ENCODE measurements at regions not wholly inside any gene's neighbourhood (a gene's known extent, or its start where the extent isn't known, plus 50 kb on each side); places are given as distances from the start of the nearest gene placed in this dataset.

- Mint-ChIP-seq H3K36me3 (ENCODE audit: insufficient read depth) (no peaks in the 10 kb centered on the region), H3K4me1 (ENCODE audit: low read depth in 2 of 2) (no peaks in the 10 kb centered on the region), H3K9me3 (no peaks in the 10 kb centered on the region), H3K4me3 (no peak overlapping the region), H3K27ac (no peak overlapping the region), H3K27me3 (peaks cover 0 to 7% of the 10 kb centered on the region in 2 donors)
- DNase-seq (no peak), ATAC-seq (replicated peaks) (no peak)
Observed at GRCh38 chr11:86749821-86750401, 50.4 kb upstream of the PRSS23 start.

GRCh38 chr11:86749376-86749775 is 51.0 kb upstream of the PRSS23 start:
- Mint-ChIP-seq H3K9me3 (no peaks in the 10 kb centered on the region), H3K4me3 (no peak overlapping the region), H3K4me1 (ENCODE audit: low read depth in 2 of 2) (no peaks in the 10 kb centered on the region), H3K36me3 (ENCODE audit: insufficient read depth) (no peaks in the 10 kb centered on the region), H3K27ac (no peak overlapping the region), H3K27me3 (peaks cover 0 to 7% of the 10 kb centered on the region in 2 donors)
- DNase-seq = no peak
- no peak for ATAC-seq (replicated peaks)

GRCh38 chr11:86748296-86748695 is 52.0 kb upstream of the PRSS23 start:
- Mint-ChIP-seq H3K36me3 (ENCODE audit: insufficient read depth) (no peaks in the 10 kb centered on the region), H3K27ac (no peak overlapping the region), H3K4me3 (no peak overlapping the region), H3K4me1 (ENCODE audit: low read depth in 2 of 2) (no peaks in the 10 kb centered on the region), H3K9me3 (no peaks in the 10 kb centered on the region), H3K27me3 (peaks cover 0 to 7% of the 10 kb centered on the region in 2 donors)
- no peak for DNase-seq
- no peak for ATAC-seq (replicated peaks)

- Mint-ChIP-seq H3K27me3 (peaks cover 3 to 7% of the 10 kb centered on the region in 2 donors), H3K36me3 (ENCODE audit: insufficient read depth) (no peaks in the 10 kb centered on the region), H3K4me1 (ENCODE audit: low read depth in 2 of 2) (no peaks in the 10 kb centered on the region), H3K9me3 (no peaks in the 10 kb centered on the region), H3K4me3 (no peak overlapping the region), H3K27ac (no peak overlapping the region)
- no peak for ATAC-seq (replicated peaks)
- DNase-seq = no peak
Observed at GRCh38 chr11:86747801-86748200, 52.5 kb upstream of the PRSS23 start.

- Mint-ChIP-seq H3K27ac (no peak overlapping the region), H3K4me3 (no peak overlapping the region), H3K27me3 (peaks cover 7 to 10% of the 10 kb centered on the region in 2 donors), H3K36me3 (ENCODE audit: insufficient read depth) (no peaks in the 10 kb centered on the region), H3K4me1 (ENCODE audit: low read depth in 2 of 2) (no peaks in the 10 kb centered on the region), H3K9me3 (no peaks in the 10 kb centered on the region)
- ATAC-seq (replicated peaks) (no peak), DNase-seq (no peak)
Observed at GRCh38 chr11:86746514-86746913, 53.8 kb upstream of the PRSS23 start.

- Mint-ChIP-seq H3K36me3 (ENCODE audit: insufficient read depth) (no peaks in the 10 kb centered on the region), H3K27ac (no peak overlapping the region), H3K4me1 (ENCODE audit: low read depth in 2 of 2) (no peaks in the 10 kb centered on the region), H3K9me3 (no peaks in the 10 kb centered on the region), H3K4me3 (no peak overlapping the region), H3K27me3 (peaks cover 7 to 10% of the 10 kb centered on the region in 2 donors)
- no peak for DNase-seq
- no peak for ATAC-seq (replicated peaks)
Observed at GRCh38 chr11:86745571-86745970, 54.8 kb upstream of the PRSS23 start.

GRCh38 chr11:86743223-86744118 is 56.9 kb upstream of the PRSS23 start:
- no peak overlapping the region for H3K4me3 Mint-ChIP-seq
- H3K4me1 Mint-ChIP-seq (ENCODE audit: low read depth in 2 of 2) = no peaks in the 10 kb centered on the region
- DNase-seq = no peak
- peaks cover 0 to 10% of the 10 kb centered on the region in 2 donors for H3K27me3 Mint-ChIP-seq
- H3K9me3 Mint-ChIP-seq = no peaks in the 10 kb centered on the region
- no peak overlapping the region for H3K27ac Mint-ChIP-seq
- ATAC-seq (replicated peaks) = peak; percentile 35
- no peaks in the 10 kb centered on the region for H3K36me3 Mint-ChIP-seq (ENCODE audit: insufficient read depth)

- ATAC-seq (replicated peaks) = no peak
Observed at GRCh38 chr11:86741839-86742805, 58.2 kb upstream of the PRSS23 start.

GRCh38 chr11:86741484-86741835 is 58.9 kb upstream of the PRSS23 start:
- ATAC-seq (replicated peaks) (no peak), DNase-seq (no peak)
- H3K9me3 Mint-ChIP-seq = no peaks in the 10 kb centered on the region
- no peaks in the 10 kb centered on the region for H3K4me1 Mint-ChIP-seq (ENCODE audit: low read depth in 2 of 2)
- no peaks in the 10 kb centered on the region for H3K36me3 Mint-ChIP-seq (ENCODE audit: insufficient read depth)
- no peak overlapping the region for H3K4me3 Mint-ChIP-seq
- peaks cover 0 to 10% of the 10 kb centered on the region in 2 donors for H3K27me3 Mint-ChIP-seq
- H3K27ac Mint-ChIP-seq = no peak overlapping the region

More at GRCh38 chr11:86741839-86742805, 58.2 kb upstream of the PRSS23 start:
- no peak for DNase-seq
- H3K9me3 Mint-ChIP-seq = no peaks in the 10 kb centered on the region
- peaks cover 0 to 10% of the 10 kb centered on the region in 2 donors for H3K27me3 Mint-ChIP-seq
- H3K36me3 Mint-ChIP-seq (ENCODE audit: insufficient read depth) = no peaks in the 10 kb centered on the region
- H3K4me3 Mint-ChIP-seq = no peak overlapping the region
- H3K27ac Mint-ChIP-seq = no peak overlapping the region
- no peaks in the 10 kb centered on the region for H3K4me1 Mint-ChIP-seq (ENCODE audit: low read depth in 2 of 2)

GRCh38 chr11:86740628-86741483 is 59.5 kb upstream of the PRSS23 start:
- no peak for ATAC-seq (replicated peaks)
- no peak for DNase-seq
- Mint-ChIP-seq H3K9me3 (no peaks in the 10 kb centered on the region), H3K27ac (no peak overlapping the region), H3K27me3 (peaks cover 0 to 10% of the 10 kb centered on the region in 2 donors), H3K36me3 (ENCODE audit: insufficient read depth) (no peaks in the 10 kb centered on the region), H3K4me1 (ENCODE audit: low read depth in 2 of 2) (no peaks in the 10 kb centered on the region), H3K4me3 (no peak overlapping the region)

- Mint-ChIP-seq H3K4me1 (ENCODE audit: low read depth in 2 of 2) (no peaks in the 10 kb centered on the region), H3K36me3 (ENCODE audit: insufficient read depth) (no peaks in the 10 kb centered on the region), H3K4me3 (no peak overlapping the region), H3K27me3 (peaks cover 0 to 10% of the 10 kb centered on the region in 2 donors), H3K9me3 (no peaks in the 10 kb centered on the region), H3K27ac (no peak overlapping the region)
- ATAC-seq (replicated peaks) (no peak), DNase-seq (no peak)
Observed at GRCh38 chr11:86738568-86738967, 61.8 kb upstream of the PRSS23 start.

GRCh38 chr11:86737737-86738136 is 62.6 kb upstream of the PRSS23 start:
- Mint-ChIP-seq H3K27me3 (peaks cover 0 to 6% of the 10 kb centered on the region in 2 donors), H3K9me3 (no peaks in the 10 kb centered on the region), H3K4me1 (ENCODE audit: low read depth in 2 of 2) (no peaks in the 10 kb centered on the region), H3K27ac (no peak overlapping the region), H3K4me3 (no peak overlapping the region), H3K36me3 (ENCODE audit: insufficient read depth) (no peaks in the 10 kb centered on the region)
- ATAC-seq (replicated peaks) (no peak), DNase-seq (no peak)

- DNase-seq (no peak), ATAC-seq (replicated peaks) (no peak)
- no peaks in the 10 kb centered on the region for H3K4me1 Mint-ChIP-seq (ENCODE audit: low read depth in 2 of 2)
- no peak overlapping the region for H3K27ac Mint-ChIP-seq
- H3K9me3 Mint-ChIP-seq = no peaks in the 10 kb centered on the region
- H3K4me3 Mint-ChIP-seq = no peak overlapping the region
- no peaks in the 10 kb centered on the region for H3K36me3 Mint-ChIP-seq (ENCODE audit: insufficient read depth)
- H3K27me3 Mint-ChIP-seq = peaks cover 0 to 1% of the 10 kb centered on the region in 2 donors
Observed at GRCh38 chr11:86737230-86737629, 63.1 kb upstream of the PRSS23 start.
